WTC11 (cell line): ENCODE measurements at regions not wholly inside any gene's neighbourhood (a gene's known extent, or its start where the extent isn't known, plus 50 kb on each side); places are given as distances from the start of the nearest gene placed in this dataset.

Source experiments
- ATF1 ChIP-seq: sonication (generic); formaldehyde crosslinking; IDR thresholded peaks from 2 replicates; pipeline ENCODE4 v1.8.1; 2023; ENCODE audit warnings: mild to moderate bottlenecking, moderate library complexity, missing genetic modification reagents
- GABPB1 ChIP-seq: sonication (generic); formaldehyde crosslinking; IDR thresholded peaks from 2 replicates; pipeline ENCODE4 v1.8.1; 2023; ENCODE audit warnings: mild to moderate bottlenecking, missing genetic modification reagents
- JUN ChIP-seq: sonication (generic); formaldehyde crosslinking; IDR thresholded peaks from 2 replicates; pipeline ENCODE4 v1.8.0; 2023; ENCODE audit warnings: mild to moderate bottlenecking, missing genetic modification reagents
- ZNF121 ChIP-seq: sonication (generic); formaldehyde crosslinking; IDR thresholded peaks from 2 replicates; pipeline ENCODE4 v1.8.0; 2023; ENCODE audit warnings: missing genetic modification reagents
- ZNF138 ChIP-seq: sonication (generic); formaldehyde crosslinking; conservative IDR thresholded peaks from 2 replicates; pipeline ENCODE4 v1.8.1; 2022; ENCODE audit warnings: mild to moderate bottlenecking, moderate library complexity, missing genetic modification reagents
- ZNF416 ChIP-seq: fragments of 250-450 bp; sonication (Bioruptor Pico); IDR thresholded peaks from 2 replicates; pipeline ENCODE4 v1.9.0; 2021; ENCODE audit warnings: mild to moderate bottlenecking, inconsistent platforms
- TF ChIP-seq, protein P1 (sequence below): sonication (generic); formaldehyde crosslinking; IDR thresholded peaks from 2 replicates; pipeline ENCODE4 v1.8.1; 2023; ENCODE audit warnings: mild to moderate bottlenecking, missing genetic modification reagents, borderline replicate concordance
- TF ChIP-seq, protein P2 (sequence below): sonication (generic); formaldehyde crosslinking; IDR thresholded peaks from 2 replicates; pipeline ENCODE4 v1.8.0; 2022; ENCODE audit warnings: mild to moderate bottlenecking, missing genetic modification reagents
- TF ChIP-seq, protein P3 (sequence below): fragments of 200-600 bp; IDR thresholded peaks from 2 replicates; pipeline ENCODE4 v1.8.0; 2022; ENCODE audit warnings: antibody characterized with exemption

DNA sequence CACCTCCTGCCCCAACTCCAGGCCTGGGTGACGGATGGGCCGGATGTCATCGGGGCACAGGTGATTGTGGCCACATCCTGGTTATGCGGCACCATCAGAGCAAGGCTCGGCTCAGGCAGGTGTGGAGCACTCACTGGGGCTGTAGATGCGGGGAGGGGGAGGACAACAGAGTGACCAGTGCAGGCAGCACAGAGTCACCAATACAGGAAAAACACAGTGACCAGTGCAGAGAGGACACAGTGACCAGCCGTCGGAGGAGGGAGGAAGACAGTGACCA, 209.1 kb downstream of the BRD1 start:
- TF ChIP-seq, protein P1, sequence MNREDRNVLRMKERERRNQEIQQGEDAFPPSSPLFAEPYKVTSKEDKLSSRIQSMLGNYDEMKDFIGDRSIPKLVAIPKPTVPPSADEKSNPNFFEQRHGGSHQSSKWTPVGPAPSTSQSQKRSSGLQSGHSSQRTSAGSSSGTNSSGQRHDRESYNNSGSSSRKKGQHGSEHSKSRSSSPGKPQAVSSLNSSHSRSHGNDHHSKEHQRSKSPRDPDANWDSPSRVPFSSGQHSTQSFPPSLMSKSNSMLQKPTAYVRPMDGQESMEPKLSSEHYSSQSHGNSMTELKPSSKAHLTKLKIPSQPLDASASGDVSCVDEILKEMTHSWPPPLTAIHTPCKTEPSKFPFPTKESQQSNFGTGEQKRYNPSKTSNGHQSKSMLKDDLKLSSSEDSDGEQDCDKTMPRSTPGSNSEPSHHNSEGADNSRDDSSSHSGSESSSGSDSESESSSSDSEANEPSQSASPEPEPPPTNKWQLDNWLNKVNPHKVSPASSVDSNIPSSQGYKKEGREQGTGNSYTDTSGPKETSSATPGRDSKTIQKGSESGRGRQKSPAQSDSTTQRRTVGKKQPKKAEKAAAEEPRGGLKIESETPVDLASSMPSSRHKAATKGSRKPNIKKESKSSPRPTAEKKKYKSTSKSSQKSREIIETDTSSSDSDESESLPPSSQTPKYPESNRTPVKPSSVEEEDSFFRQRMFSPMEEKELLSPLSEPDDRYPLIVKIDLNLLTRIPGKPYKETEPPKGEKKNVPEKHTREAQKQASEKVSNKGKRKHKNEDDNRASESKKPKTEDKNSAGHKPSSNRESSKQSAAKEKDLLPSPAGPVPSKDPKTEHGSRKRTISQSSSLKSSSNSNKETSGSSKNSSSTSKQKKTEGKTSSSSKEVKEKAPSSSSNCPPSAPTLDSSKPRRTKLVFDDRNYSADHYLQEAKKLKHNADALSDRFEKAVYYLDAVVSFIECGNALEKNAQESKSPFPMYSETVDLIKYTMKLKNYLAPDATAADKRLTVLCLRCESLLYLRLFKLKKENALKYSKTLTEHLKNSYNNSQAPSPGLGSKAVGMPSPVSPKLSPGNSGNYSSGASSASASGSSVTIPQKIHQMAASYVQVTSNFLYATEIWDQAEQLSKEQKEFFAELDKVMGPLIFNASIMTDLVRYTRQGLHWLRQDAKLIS = no peak
- TF ChIP-seq, protein P2, sequence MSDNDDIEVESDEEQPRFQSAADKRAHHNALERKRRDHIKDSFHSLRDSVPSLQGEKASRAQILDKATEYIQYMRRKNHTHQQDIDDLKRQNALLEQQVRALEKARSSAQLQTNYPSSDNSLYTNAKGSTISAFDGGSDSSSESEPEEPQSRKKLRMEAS (CRISPR knock-in tag) = no peak
- no peak for TF ChIP-seq JUN (CRISPR knock-in tag)
- TF ChIP-seq ATF1 (CRISPR knock-in tag) = no peak
- TF ChIP-seq, protein P3, sequence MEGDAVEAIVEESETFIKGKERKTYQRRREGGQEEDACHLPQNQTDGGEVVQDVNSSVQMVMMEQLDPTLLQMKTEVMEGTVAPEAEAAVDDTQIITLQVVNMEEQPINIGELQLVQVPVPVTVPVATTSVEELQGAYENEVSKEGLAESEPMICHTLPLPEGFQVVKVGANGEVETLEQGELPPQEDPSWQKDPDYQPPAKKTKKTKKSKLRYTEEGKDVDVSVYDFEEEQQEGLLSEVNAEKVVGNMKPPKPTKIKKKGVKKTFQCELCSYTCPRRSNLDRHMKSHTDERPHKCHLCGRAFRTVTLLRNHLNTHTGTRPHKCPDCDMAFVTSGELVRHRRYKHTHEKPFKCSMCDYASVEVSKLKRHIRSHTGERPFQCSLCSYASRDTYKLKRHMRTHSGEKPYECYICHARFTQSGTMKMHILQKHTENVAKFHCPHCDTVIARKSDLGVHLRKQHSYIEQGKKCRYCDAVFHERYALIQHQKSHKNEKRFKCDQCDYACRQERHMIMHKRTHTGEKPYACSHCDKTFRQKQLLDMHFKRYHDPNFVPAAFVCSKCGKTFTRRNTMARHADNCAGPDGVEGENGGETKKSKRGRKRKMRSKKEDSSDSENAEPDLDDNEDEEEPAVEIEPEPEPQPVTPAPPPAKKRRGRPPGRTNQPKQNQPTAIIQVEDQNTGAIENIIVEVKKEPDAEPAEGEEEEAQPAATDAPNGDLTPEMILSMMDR = no peak
- no peak for TF ChIP-seq ZNF138 (CRISPR knock-in tag)
- TF ChIP-seq ZNF121 = no peak
- TF ChIP-seq GABPB1 (CRISPR knock-in tag) = no peak
- TF ChIP-seq ZNF416 = no peak
